Activated CD4-positive, CD25-positive, alpha-beta regulatory T cell treated with anti-CD3 and anti-CD28 coated beads, Interleukin-2, amount 50 U/mL, for 16 hours (primary cell): ENCODE measurements at regions not wholly inside any gene's neighbourhood (a gene's known extent, or its start where the extent isn't known, plus 50 kb on each side); places are given as distances from the start of the nearest gene placed in this dataset.

Source experiments
- DNase-seq: peaks from one replicate; pipeline ENCODE4 v3.0.0-alpha.2; 2020; ENCODE audit warnings: low read depth, low spot score

GRCh38 chr2:2571301-2572150 is 240.5 kb upstream of the MYT1L start:
- no peak for DNase-seq

GRCh38 chr2:2570871-2571270 is 239.8 kb upstream of the MYT1L start:
- no peak for DNase-seq

GRCh38 chr2:2570360-2570759 is 239.3 kb upstream of the MYT1L start:
- DNase-seq: no peak

GRCh38 chr2:2569836-2570235 is 238.8 kb upstream of the MYT1L start:
- DNase-seq: no peak

- DNase-seq: no peak
These were observed 238.2 kb upstream of the MYT1L start for GRCh38 chr2:2569306-2569705.

GRCh38 chr2:2568411-2568810 is 237.3 kb upstream of the MYT1L start:
- no peak for DNase-seq

- DNase-seq: no peak
These were observed 236.7 kb upstream of the MYT1L start for GRCh38 chr2:2567776-2568175.

GRCh38 chr2:2566396-2567323 is 235.6 kb upstream of the MYT1L start:
- no peak for DNase-seq

- no peak for DNase-seq
These were observed 234.6 kb upstream of the MYT1L start for GRCh38 chr2:2565671-2566070.

- no peak for DNase-seq
These were observed 233.4 kb upstream of the MYT1L start for GRCh38 chr2:2564300-2565078.

GRCh38 chr2:2563309-2563860 is 232.3 kb upstream of the MYT1L start:
- DNase-seq: no peak

- no peak for DNase-seq
These were observed 231.8 kb upstream of the MYT1L start for GRCh38 chr2:2562867-2563266.

GRCh38 chr2:2561346-2562095 is 230.4 kb upstream of the MYT1L start:
- DNase-seq: no peak

GRCh38 chr2:2560374-2561015 is 229.4 kb upstream of the MYT1L start:
- DNase-seq: no peak

GRCh38 chr2:2558476-2558875 is 227.4 kb upstream of the MYT1L start:
- DNase-seq: no peak

- no peak for DNase-seq
These were observed 226.4 kb upstream of the MYT1L start for GRCh38 chr2:2557475-2557874.

- DNase-seq: no peak
These were observed 219.8 kb upstream of the MYT1L start for GRCh38 chr2:2550856-2551255.

- DNase-seq: no peak
These were observed 216.8 kb upstream of the MYT1L start for GRCh38 chr2:2547911-2548310.

- no peak for DNase-seq
These were observed 216.4 kb upstream of the MYT1L start for GRCh38 chr2:2547451-2547850.

- DNase-seq: no peak
These were observed 215.0 kb upstream of the MYT1L start for GRCh38 chr2:2546046-2546445.
